DND-41 (cell line): ENCODE measurements at regions not wholly inside any gene's neighbourhood (a gene's known extent, or its start where the extent isn't known, plus 50 kb on each side); places are given as distances from the start of the nearest gene placed in this dataset.

Experiments
- EZH2 ChIP-seq: IDR thresholded peaks from 3 replicates; pipeline ENCODE4 v1.6.1; 2012; ENCODE audit warnings: borderline replicate concordance, low read depth, mild to moderate bottlenecking, moderate library complexity, low read length, inconsistent platforms; ENCODE audit not compliant: severe bottlenecking
- TF ChIP-seq, protein P1 (sequence below): IDR thresholded peaks from 2 replicates; pipeline ENCODE4 v1.5.1; 2012; ENCODE audit warnings: borderline replicate concordance, low read length, moderate library complexity, mild to moderate bottlenecking; ENCODE audit not compliant: poor library complexity, severe bottlenecking; ENCODE audit errors: extremely low read depth

DNA sequence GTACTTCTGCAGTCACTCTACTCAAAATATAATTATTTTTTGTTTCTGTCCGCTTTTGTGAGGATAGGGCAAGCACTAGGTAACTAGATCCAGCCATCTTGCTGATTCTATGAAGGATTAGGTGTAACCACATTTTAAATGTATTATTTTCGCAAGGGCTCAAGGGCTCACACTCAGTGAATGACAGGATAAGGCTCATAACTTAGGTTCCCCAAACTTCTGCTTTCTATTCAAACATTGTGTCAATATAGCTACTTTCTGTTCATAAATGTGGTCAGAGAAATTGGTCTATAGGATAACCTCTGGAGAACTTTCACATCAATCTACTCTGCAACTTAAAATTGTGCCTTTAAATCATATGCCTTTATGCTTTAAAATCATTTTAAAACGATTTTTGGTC lies 1141.2 kb downstream of the SORCS1 start:
- TF ChIP-seq, protein P1, sequence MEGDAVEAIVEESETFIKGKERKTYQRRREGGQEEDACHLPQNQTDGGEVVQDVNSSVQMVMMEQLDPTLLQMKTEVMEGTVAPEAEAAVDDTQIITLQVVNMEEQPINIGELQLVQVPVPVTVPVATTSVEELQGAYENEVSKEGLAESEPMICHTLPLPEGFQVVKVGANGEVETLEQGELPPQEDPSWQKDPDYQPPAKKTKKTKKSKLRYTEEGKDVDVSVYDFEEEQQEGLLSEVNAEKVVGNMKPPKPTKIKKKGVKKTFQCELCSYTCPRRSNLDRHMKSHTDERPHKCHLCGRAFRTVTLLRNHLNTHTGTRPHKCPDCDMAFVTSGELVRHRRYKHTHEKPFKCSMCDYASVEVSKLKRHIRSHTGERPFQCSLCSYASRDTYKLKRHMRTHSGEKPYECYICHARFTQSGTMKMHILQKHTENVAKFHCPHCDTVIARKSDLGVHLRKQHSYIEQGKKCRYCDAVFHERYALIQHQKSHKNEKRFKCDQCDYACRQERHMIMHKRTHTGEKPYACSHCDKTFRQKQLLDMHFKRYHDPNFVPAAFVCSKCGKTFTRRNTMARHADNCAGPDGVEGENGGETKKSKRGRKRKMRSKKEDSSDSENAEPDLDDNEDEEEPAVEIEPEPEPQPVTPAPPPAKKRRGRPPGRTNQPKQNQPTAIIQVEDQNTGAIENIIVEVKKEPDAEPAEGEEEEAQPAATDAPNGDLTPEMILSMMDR = no peak
- TF ChIP-seq EZH2 = no peak
